ENCODE measurements at regions not wholly inside any gene's neighbourhood (a gene's known extent, or its start where the extent isn't known, plus 50 kb on each side); places are given as distances from the start of the nearest gene placed in this dataset.

DNA sequence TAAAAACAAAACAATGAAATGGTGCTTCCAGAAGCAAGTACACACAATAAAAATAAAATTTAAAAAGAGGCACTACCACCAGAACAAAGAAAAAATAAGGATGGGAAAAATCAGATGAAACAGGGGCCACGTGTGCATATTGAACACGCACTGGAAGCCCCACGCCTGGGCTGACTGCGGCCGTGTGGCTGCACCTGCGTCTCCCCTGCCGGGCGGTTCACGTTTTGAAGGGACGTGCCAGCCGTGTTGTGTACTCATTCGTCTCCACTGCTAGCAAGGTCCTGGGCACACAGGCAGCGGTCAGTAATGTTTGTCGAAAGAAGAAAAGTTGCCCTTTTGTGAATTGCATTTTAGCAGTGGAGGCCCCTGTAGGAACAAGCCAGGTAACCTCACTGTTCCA is 255.9 kb upstream of the RNF32 start:
- no peaks in the 10 kb centered on the region for H3K36me3 ChIP-seq
- no peak for DNase-seq

GRCh38 chr7:156383526-156383925 is 257.0 kb upstream of the RNF32 start:
- no peak overlapping the region for H3K4me3 ChIP-seq (ENCODE audit: low read depth, low read length)
- no peaks in the 10 kb centered on the region for H3K9me3 ChIP-seq
- no peaks in the 10 kb centered on the region for H3K36me3 ChIP-seq
- H3K27me3 ChIP-seq = peaks cover 54% of the 10 kb centered on the region
- H3K4me1 ChIP-seq = no peaks in the 10 kb centered on the region
- TF ChIP-seq, protein P1, sequence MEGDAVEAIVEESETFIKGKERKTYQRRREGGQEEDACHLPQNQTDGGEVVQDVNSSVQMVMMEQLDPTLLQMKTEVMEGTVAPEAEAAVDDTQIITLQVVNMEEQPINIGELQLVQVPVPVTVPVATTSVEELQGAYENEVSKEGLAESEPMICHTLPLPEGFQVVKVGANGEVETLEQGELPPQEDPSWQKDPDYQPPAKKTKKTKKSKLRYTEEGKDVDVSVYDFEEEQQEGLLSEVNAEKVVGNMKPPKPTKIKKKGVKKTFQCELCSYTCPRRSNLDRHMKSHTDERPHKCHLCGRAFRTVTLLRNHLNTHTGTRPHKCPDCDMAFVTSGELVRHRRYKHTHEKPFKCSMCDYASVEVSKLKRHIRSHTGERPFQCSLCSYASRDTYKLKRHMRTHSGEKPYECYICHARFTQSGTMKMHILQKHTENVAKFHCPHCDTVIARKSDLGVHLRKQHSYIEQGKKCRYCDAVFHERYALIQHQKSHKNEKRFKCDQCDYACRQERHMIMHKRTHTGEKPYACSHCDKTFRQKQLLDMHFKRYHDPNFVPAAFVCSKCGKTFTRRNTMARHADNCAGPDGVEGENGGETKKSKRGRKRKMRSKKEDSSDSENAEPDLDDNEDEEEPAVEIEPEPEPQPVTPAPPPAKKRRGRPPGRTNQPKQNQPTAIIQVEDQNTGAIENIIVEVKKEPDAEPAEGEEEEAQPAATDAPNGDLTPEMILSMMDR (IDR thresholded peaks at IDR 0.05; ENCODE audit: low read depth, low read length) = no peak
- no peak for DNase-seq

More for the DNA sequence above, 255.9 kb upstream of the RNF32 start:
- Histone ChIP-seq H3K4me3 (ENCODE audit: low read depth, low read length) (no peak overlapping the region), H3K9me3 (no peaks in the 10 kb centered on the region), H3K4me1 (no peaks in the 10 kb centered on the region), H3K27me3 (peaks cover 42% of the 10 kb centered on the region)
- TF ChIP-seq, protein P1 (IDR thresholded peaks at IDR 0.05; ENCODE audit: low read depth, low read length) = no peak

DNA sequence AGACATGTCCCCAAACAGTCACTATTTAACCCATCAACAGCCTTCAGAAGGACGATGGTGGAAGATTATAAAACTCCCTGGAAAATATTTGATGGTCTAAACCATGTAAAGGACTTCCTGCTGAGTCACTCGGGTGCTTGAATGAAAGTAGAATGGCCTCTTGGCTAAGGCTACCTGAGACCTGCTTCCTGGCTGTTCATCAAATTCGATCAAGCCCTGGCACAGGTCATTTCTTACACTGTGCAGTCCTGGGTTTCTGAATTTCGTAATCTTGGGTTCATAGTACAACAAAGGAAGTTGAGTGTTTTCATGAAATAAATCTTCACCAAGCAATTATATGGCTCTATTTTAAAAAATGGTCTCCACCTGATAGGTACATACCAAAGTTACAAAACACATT is 260.3 kb upstream of the RNF32 start:
- Histone ChIP-seq H3K36me3 (no peaks in the 10 kb centered on the region), H3K9me3 (no peaks in the 10 kb centered on the region), H3K4me1 (no peaks in the 10 kb centered on the region), H3K4me3 (ENCODE audit: low read depth, low read length) (no peak overlapping the region), H3K27me3 (peaks cover 48% of the 10 kb centered on the region)
- no peak for DNase-seq
- TF ChIP-seq, protein P1 (IDR thresholded peaks at IDR 0.05; ENCODE audit: low read depth, low read length) = no peak

DNA sequence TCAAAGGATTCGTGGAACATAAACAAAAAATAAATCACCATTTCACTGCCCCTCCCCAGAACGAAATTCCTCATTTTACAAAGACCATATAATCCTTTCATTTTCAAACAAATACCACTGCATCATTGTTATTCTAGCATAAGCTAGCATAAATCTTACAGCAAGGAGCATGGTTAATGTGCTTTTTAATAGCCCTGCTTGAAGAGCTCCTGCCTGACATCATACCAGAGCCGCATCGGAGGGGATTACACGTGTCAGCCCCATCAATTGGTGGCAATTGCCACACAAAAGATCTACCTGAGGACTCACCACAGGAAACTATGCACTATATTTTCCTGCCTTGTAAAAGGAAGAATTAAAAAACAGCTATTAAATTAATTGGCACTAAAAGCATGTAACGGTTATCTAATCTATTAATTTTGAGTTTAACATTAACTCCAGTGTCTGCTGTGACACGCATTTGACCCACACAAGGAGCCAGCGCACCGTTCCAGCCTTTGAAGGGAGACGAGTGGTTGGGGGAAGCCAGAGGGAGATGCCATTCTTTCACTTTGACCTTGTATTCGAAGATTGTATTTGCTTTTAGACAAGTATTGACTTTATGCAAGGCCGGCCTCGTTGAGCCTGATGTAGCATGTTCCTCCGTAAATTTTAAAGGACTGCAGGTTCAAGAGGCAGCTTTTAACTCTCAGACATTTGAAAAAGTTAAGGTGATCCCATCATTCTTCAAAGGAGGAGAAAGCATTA is 261.1 kb upstream of the RNF32 start:
- H3K36me3 ChIP-seq = no peaks in the 10 kb centered on the region
- DNase-seq = no peak
- H3K4me1 ChIP-seq = no peaks in the 10 kb centered on the region
- TF ChIP-seq, protein P1 (IDR thresholded peaks at IDR 0.05; ENCODE audit: low read depth, low read length) = no peak
- H3K9me3 ChIP-seq = no peaks in the 10 kb centered on the region
- peaks cover 40% of the 10 kb centered on the region for H3K27me3 ChIP-seq
- no peak overlapping the region for H3K4me3 ChIP-seq (ENCODE audit: low read depth, low read length)

DNA sequence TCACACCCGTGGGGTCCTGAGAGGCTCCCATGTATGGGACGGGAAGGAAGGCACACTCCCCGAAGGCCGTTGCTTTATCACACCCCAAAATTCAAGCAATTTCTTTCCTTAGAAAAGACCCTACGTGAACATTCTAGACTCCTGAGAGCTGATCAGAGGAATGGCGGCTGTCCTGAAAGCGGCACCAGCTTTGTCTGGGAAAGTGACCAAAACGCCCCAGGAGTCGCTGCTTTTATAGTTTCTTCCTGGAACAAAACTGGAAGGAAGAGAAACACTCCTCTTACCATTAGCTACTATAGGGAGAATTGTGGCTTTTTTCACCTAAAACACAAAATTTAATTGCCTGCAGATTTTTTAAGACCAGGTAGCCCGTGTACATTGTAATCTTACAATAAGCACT is 261.8 kb upstream of the RNF32 start:
- H3K4me3 ChIP-seq (ENCODE audit: low read depth, low read length) = no peak overlapping the region
- no peaks in the 10 kb centered on the region for H3K9me3 ChIP-seq
- H3K36me3 ChIP-seq = no peaks in the 10 kb centered on the region
- H3K27me3 ChIP-seq = peaks cover 33% of the 10 kb centered on the region
- DNase-seq = no peak
- TF ChIP-seq, protein P1 (IDR thresholded peaks at IDR 0.05; ENCODE audit: low read depth, low read length) = no peak
- no peaks in the 10 kb centered on the region for H3K4me1 ChIP-seq

- no peak for DNase-seq
- H3K27me3 ChIP-seq = peaks cover 23% of the 10 kb centered on the region
- H3K4me3 ChIP-seq (ENCODE audit: low read depth, low read length) = no peak overlapping the region
- H3K4me1 ChIP-seq = no peaks in the 10 kb centered on the region
- TF ChIP-seq, protein P1 (IDR thresholded peaks at IDR 0.05; ENCODE audit: low read depth, low read length) = no peak
- H3K9me3 ChIP-seq = no peaks in the 10 kb centered on the region
- no peaks in the 10 kb centered on the region for H3K36me3 ChIP-seq
Measured at GRCh38 chr7:156376317-156376716, 264.3 kb upstream of the RNF32 start.
